Esophagus squamous epithelium (tissue), 5 donors: ENCODE measurements at regions not wholly inside any gene's neighbourhood (a gene's known extent, or its start where the extent isn't known, plus 50 kb on each side); places are given as distances from the start of the nearest gene placed in this dataset.

ENCODE experiments used
- DNase-seq: peaks from one replicate; lab custom pipeline; 2025; lab: John Stamatoyannopoulos, UW
- H3K27ac ChIP-seq, 4 donors: fragments of 200-600 bp; sonication (generic); one replicate each; pipeline ENCODE4 v1.5.1; 2016 to 2019; ENCODE audit warnings: mild to moderate bottlenecking in 1 of 4
- H3K27me3 ChIP-seq, 4 donors: fragments of 200-600 bp; sonication (generic); 1 replicate in 3 of 4; 2 replicates in 1 of 4; pipeline versions ENCODE4 v1.5.1 to v1.6.0; 2017 to 2021; ENCODE audit warnings: antibody characterized with exemption in 1 of 4
- H3K36me3 ChIP-seq, 3 donors: fragments of 200-600 bp; sonication (generic); one replicate each; pipeline ENCODE4 v1.5.1; 2016 to 2019
- H3K4me1 ChIP-seq, 3 donors: fragments of 200-600 bp; sonication (generic); one replicate each; pipeline ENCODE4 v1.5.1; 2017 to 2019
- H3K4me3 ChIP-seq, 4 donors: fragments of 200-600 bp; sonication (generic); 1 replicate in 3 of 4; 2 replicates in 1 of 4; pipeline ENCODE4 v1.5.1; 2016 to 2019; ENCODE audit warnings: mild to moderate bottlenecking in 2 of 4, moderate library complexity in 1 of 4
- H3K9me3 ChIP-seq, 3 donors: fragments of 200-600 bp; sonication (generic); one replicate each; pipeline ENCODE4 v1.5.1; 2016 to 2019
- CTCF ChIP-seq, 6 experiments: fragments of 450-650 bp in 4 of 6; fragments of 200-600 bp in 2 of 6; sonication (generic) in 2 of 6; IDR thresholded peaks; one replicate each; pipeline ENCODE4 v1.5.1; 2016 to 2019; ENCODE audit warnings: antibody characterized with exemption in 6 of 6, mild to moderate bottlenecking in 4 of 6, moderate library complexity in 4 of 6
- POLR2A ChIP-seq, 4 donors: fragments of 450-650 bp; IDR thresholded peaks; one replicate each; pipeline ENCODE4 v1.6.1; 2017; ENCODE audit warnings: antibody characterized with exemption in 4 of 4, mild to moderate bottlenecking in 4 of 4, moderate library complexity in 3 of 4
- WGBS, 2 donors: methylation state at CpG; one replicate each; pipeline ENCODE4 v1.1.5; 2018; 5-methylcytosine and 5-hydroxymethylcytosine counted together
- intact Hi-C: fragments of 100-400 bp; cut with DNase I; formaldehyde crosslinking; loops from one replicate; pipeline ENCODE4 v1.15.0; 2022
- donor health status: DM: yes; HTN: yes; CAD: no.

- TF ChIP-seq CTCF (IDR thresholded peaks at IDR 0.05), result no peak
- no peak for TF ChIP-seq POLR2A (IDR thresholded peaks at IDR 0.05)
- Histone ChIP-seq H3K4me3 (no peak overlapping the region), H3K4me1 (peaks cover 0 to 48% (median 24%) of the 10 kb centered on the region in 3 donors), H3K27ac (peak overlapping the region in 3 of 4 donors; percentile 28 to 76 (median 55)), H3K9me3 (no peaks in the 10 kb centered on the region), H3K36me3 (no peaks in the 10 kb centered on the region), H3K27me3 (no peaks in the 10 kb centered on the region)
- WGBS, 2 donors, result 17% methylated on average over 4 of the region's 4 CpGs; no CpG with 5 or more reads in 1 of the 2 donors
- intact Hi-C loops, result no loop called here
- DNase-seq, result no peak
Measured at GRCh38 chrX:68999356-68999755, 165.9 kb downstream of the PJA1 start.

- Histone ChIP-seq H3K9me3 (no peaks in the 10 kb centered on the region), H3K4me1 (peaks cover 0 to 48% (median 24%) of the 10 kb centered on the region in 3 donors), H3K36me3 (no peaks in the 10 kb centered on the region), H3K4me3 (no peak overlapping the region), H3K27me3 (no peaks in the 10 kb centered on the region), H3K27ac (peak overlapping the region in 3 of 4 donors; percentile 34 to 76 (median 55))
- TF ChIP-seq POLR2A (IDR thresholded peaks at IDR 0.05) (no peak), CTCF (IDR thresholded peaks at IDR 0.05) (no peak)
- WGBS, 2 donors, result 27 to 47% methylated on average over 4 of the region's 4 CpGs
- intact Hi-C loops, result no loop called here
- DNase-seq, result no peak
Measured at GRCh38 chrX:68998716-68999115, 166.5 kb downstream of the PJA1 start.

GRCh38 chrX:68997911-68998310 lies 167.3 kb downstream of the PJA1 start:
- no peak for TF ChIP-seq CTCF (IDR thresholded peaks at IDR 0.05)
- no peak for TF ChIP-seq POLR2A (IDR thresholded peaks at IDR 0.05)
- Histone ChIP-seq H3K4me3 (no peak overlapping the region), H3K4me1 (peaks cover 0 to 48% (median 24%) of the 10 kb centered on the region in 3 donors), H3K27me3 (no peaks in the 10 kb centered on the region), H3K27ac (peak overlapping the region in 3 of 4 donors; percentile 34 to 76 (median 55)), H3K9me3 (no peaks in the 10 kb centered on the region), H3K36me3 (no peaks in the 10 kb centered on the region)
- intact Hi-C loops, result no loop called here
- WGBS, 2 donors, result 0 to 33% methylated on average over 1 of the region's 2 CpGs
- no peak for DNase-seq

GRCh38 chrX:68997511-68997910 lies 167.7 kb downstream of the PJA1 start:
- no peaks in the 10 kb centered on the region for H3K27me3 ChIP-seq
- no peak overlapping the region for H3K4me3 ChIP-seq
- no peaks in the 10 kb centered on the region for H3K36me3 ChIP-seq
- peak overlapping the region in 1 of 4 donors; percentile 39 for H3K27ac ChIP-seq
- intact Hi-C loops, result no loop called here
- TF ChIP-seq POLR2A (IDR thresholded peaks at IDR 0.05) (no peak), CTCF (IDR thresholded peaks at IDR 0.05) (no peak)
- H3K4me1 ChIP-seq, result peaks cover 0 to 48% (median 24%) of the 10 kb centered on the region in 3 donors
- no peaks in the 10 kb centered on the region for H3K9me3 ChIP-seq
- DNase-seq, result no peak
- WGBS, 2 donors, result 48 to 61% methylated on average over 2 to 4 of the region's 4 CpGs

DNA sequence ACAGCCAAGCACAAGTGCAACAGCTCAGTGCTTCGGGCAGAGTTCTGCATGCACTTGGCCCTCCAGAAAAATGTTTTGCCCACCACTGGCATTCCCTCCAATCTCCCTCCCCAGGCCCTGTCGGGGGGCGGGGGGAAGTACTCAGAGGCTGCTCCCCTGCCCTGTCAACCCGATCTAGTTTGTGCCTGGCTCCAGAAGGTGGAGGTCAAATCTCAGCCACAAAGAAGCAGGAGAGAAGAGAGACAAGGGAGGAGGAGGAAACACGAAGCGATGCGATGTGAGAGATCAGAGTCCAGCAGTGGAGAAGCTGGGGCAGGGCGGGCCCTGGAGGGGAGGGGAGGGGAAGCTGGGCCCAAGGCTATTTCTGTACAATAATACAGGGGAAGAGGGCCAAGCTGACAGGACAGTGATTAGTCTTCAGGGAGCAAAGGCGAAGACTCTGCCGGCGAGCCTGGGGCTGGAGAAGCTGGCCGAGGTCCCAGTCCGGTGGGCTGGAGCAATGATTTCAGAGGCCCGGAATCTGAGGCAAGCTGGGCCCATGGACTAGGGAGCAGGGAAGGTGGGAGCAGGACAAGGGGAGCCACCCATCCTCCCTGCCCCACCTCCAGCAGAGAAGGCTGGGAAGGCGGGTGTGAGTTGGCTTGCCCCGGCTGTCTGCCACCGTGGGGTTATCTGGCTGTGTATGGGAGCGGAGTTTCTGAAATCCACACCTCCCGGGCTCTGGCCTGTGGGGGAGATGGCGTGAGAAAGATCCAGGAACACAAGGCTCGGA lies 167.1 kb downstream of the EFNB1 start:
- no peaks in the 10 kb centered on the region for H3K36me3 ChIP-seq
- no peak for TF ChIP-seq POLR2A (IDR thresholded peaks at IDR 0.05)
- H3K27me3 ChIP-seq, result no peaks in the 10 kb centered on the region
- peak overlapping the region in 3 of 4 donors; percentile 13 to 51 (median 44) for H3K27ac ChIP-seq
- H3K4me1 ChIP-seq, result peaks cover 0 to 48% (median 24%) of the 10 kb centered on the region in 3 donors
- WGBS, 2 donors, result 31 to 55% methylated on average over 7 to 11 of the region's 21 CpGs
- no peak for DNase-seq
- intact Hi-C loops, result no loop called here
- no peak overlapping the region for H3K4me3 ChIP-seq
- no peaks in the 10 kb centered on the region for H3K9me3 ChIP-seq
